GM23338 (cell line): ENCODE measurements at regions not wholly inside any gene's neighbourhood (a gene's known extent, or its start where the extent isn't known, plus 50 kb on each side); places are given as distances from the start of the nearest gene placed in this dataset.

Experiments used
- ATAC-seq: fragments of 200-7000 bp; cut with Tn5 transposase; 3 replicates; pipeline ENCODE4 v1.9.1; 2020
- DNase-seq: peaks from one replicate; pipeline ENCODE4 v3.0.0-alpha.2; 2015; ENCODE audit warnings: low spot score
- H2AFZ ChIP-seq: fragments of 200-600 bp; sonication (generic); 2 replicates; pipeline ENCODE4 v1.8.0; 2016; ENCODE audit warnings: antibody characterized with exemption, mild to moderate bottlenecking, moderate library complexity
- H3F3A ChIP-seq: fragments of 200-600 bp; sonication (generic); replicated peaks from 2 replicates; pipeline ENCODE4 v1.8.0; 2017; ENCODE audit warnings: antibody characterized with exemption, mixed run types, low read depth
- H3K27ac ChIP-seq: fragments of 200-600 bp; sonication (generic); 2 replicates; pipeline ENCODE4 v1.6.1; 2016; ENCODE audit warnings: low read depth
- H3K27me3 ChIP-seq: fragments of 200-600 bp; sonication (generic); 2 replicates; pipeline ENCODE4 v1.8.0; 2016; ENCODE audit warnings: mild to moderate bottlenecking, mixed run types, moderate library complexity; ENCODE audit not compliant: insufficient read depth
- H3K36me3 ChIP-seq: fragments of 200-600 bp; sonication (generic); 2 replicates; pipeline ENCODE4 v1.8.0; 2016; ENCODE audit warnings: mild to moderate bottlenecking; ENCODE audit not compliant: insufficient read depth
- H3K4me1 ChIP-seq: fragments of 200-600 bp; sonication (generic); 2 replicates; pipeline ENCODE4 v1.8.0; 2016; ENCODE audit warnings: mild to moderate bottlenecking, moderate library complexity; ENCODE audit not compliant: insufficient read depth
- H3K4me2 ChIP-seq: fragments of 200-600 bp; sonication (generic); 2 replicates; pipeline ENCODE4 v1.7.1; 2017; ENCODE audit warnings: mixed run types
- H3K4me3 ChIP-seq: fragments of 200-600 bp; sonication (generic); 2 replicates; pipeline ENCODE4 v1.6.1; 2016; ENCODE audit warnings: mixed run types
- H3K79me2 ChIP-seq: fragments of 200-600 bp; sonication (generic); replicated peaks from 2 replicates; pipeline ENCODE4 v1.8.0; 2017; ENCODE audit warnings: mild to moderate bottlenecking; ENCODE audit not compliant: insufficient read depth
- H3K9me2 ChIP-seq: fragments of 200-600 bp; sonication (generic); 2 replicates; pipeline ENCODE4 v1.8.0; 2017; ENCODE audit not compliant: insufficient read depth
- H4K20me1 ChIP-seq: fragments of 200-600 bp; sonication (generic); replicated peaks from 2 replicates; pipeline ENCODE4 v1.8.0; 2017; ENCODE audit warnings: mild to moderate bottlenecking; ENCODE audit not compliant: insufficient read depth
- H3K27ac Mint-ChIP-seq: 2 replicates; pipeline ENCODE4 v1.8.0; 2020; ENCODE audit warnings: inconsistent platforms, mild to moderate bottlenecking, moderate library complexity, mixed read lengths
- H3K27me3 Mint-ChIP-seq: 3 replicates; pipeline ENCODE4 v1.8.0; 2022; ENCODE audit warnings: low read depth, mild to moderate bottlenecking, moderate library complexity, mixed read lengths, inconsistent platforms; ENCODE audit not compliant: insufficient read depth, poor library complexity
- H3K36me3 Mint-ChIP-seq: 3 replicates; pipeline ENCODE4 v1.8.0; 2021; ENCODE audit warnings: low read depth, mild to moderate bottlenecking, inconsistent platforms, moderate library complexity, mixed read lengths
- H3K4me1 Mint-ChIP-seq: 3 replicates; pipeline ENCODE4 v1.8.0; 2020; ENCODE audit warnings: mild to moderate bottlenecking, inconsistent platforms, mixed read lengths
- H3K4me3 Mint-ChIP-seq: 3 replicates; pipeline ENCODE4 v1.8.0; 2021; ENCODE audit warnings: moderate library complexity, mild to moderate bottlenecking, inconsistent platforms, mixed read lengths
- H3K9me3 Mint-ChIP-seq: 3 replicates; pipeline ENCODE4 v1.8.0; 2020; ENCODE audit warnings: moderate library complexity, mild to moderate bottlenecking, inconsistent platforms, mixed read lengths
- CREB1 ChIP-seq: fragments of 250-450 bp; sonication (Bioruptor Pico); IDR thresholded peaks from 2 replicates; pipeline ENCODE4 v1.5.0; 2020; ENCODE audit warnings: low read depth, mild to moderate bottlenecking, moderate library complexity
- EZH2phosphoT487 ChIP-seq: fragments of 200-600 bp; sonication (generic); IDR thresholded peaks from one replicate; pipeline ENCODE4 v1.8.1; 2018; ENCODE audit warnings: antibody characterized with exemption; ENCODE audit not compliant: unreplicated experiment
- NANOG ChIP-seq: IDR thresholded peaks from 2 replicates; pipeline ENCODE4 v1.6.1; 2016; ENCODE audit warnings: antibody characterized with exemption, borderline replicate concordance
- POLR2AphosphoS5 ChIP-seq: IDR thresholded peaks from 2 replicates; pipeline ENCODE4 v1.6.1; 2016; ENCODE audit warnings: antibody characterized with exemption, low read depth
- STAT1 ChIP-seq: IDR thresholded peaks from one replicate; pipeline ENCODE4 v1.6.1; 2016; ENCODE audit warnings: antibody characterized with exemption; ENCODE audit not compliant: unreplicated experiment
- ZNF331 ChIP-seq: fragments of 250-450 bp; sonication (Bioruptor Pico); IDR thresholded peaks from 2 replicates; pipeline ENCODE4 v1.5.0; 2020; ENCODE audit warnings: low read depth, mild to moderate bottlenecking, moderate library complexity
- ZNF462 ChIP-seq: fragments of 250-450 bp; sonication (Bioruptor Pico); IDR thresholded peaks from 2 replicates; pipeline ENCODE4 v1.5.0; 2020; ENCODE audit warnings: mild to moderate bottlenecking, moderate library complexity

- TF ChIP-seq CREB1 (CRISPR knock-in tag) (no peak), STAT1 (no peak), EZH2phosphoT487 (no peak), POLR2AphosphoS5 (no peak), NANOG (no peak), ZNF462 (CRISPR knock-in tag) (no peak)
Observed at GRCh38 chr7:109986701-109987100, 1104.2 kb upstream of the LRRN3 start (continued).

- Mint-ChIP-seq H3K9me3 (no peaks in the 10 kb centered on the region), H3K36me3 (no peaks in the 10 kb centered on the region), H3K27me3 (no peaks in the 10 kb centered on the region), H3K27ac (no peak overlapping the region), H3K4me1 (0 out of 3 replicates have a peak, but pooled peaks cover 2% of the 10 kb centered on the region), H3K4me3 (no peak overlapping the region)
- H3K4me3 ChIP-seq = no peak overlapping the region
- H4K20me1 ChIP-seq = no peaks in the 10 kb centered on the region
- no peak overlapping the region for H3K27ac ChIP-seq
- no peak overlapping the region for H3K4me2 ChIP-seq
- peaks cover 4% of the 10 kb centered on the region; the same call in 1 of the 2 replicates for H3K9me2 ChIP-seq
- no peaks in the 10 kb centered on the region for H3K4me1 ChIP-seq
- no peak for TF ChIP-seq ZNF331
- no peaks in the 10 kb centered on the region for H3F3A ChIP-seq
- H2AFZ ChIP-seq = no peak overlapping the region
- H3K27me3 ChIP-seq = no peaks in the 10 kb centered on the region
- H3K36me3 ChIP-seq = no peaks in the 10 kb centered on the region
- ATAC-seq = no peak
- H3K79me2 ChIP-seq = no peaks in the 10 kb centered on the region
- DNase-seq = no peak
Observed at GRCh38 chr7:109996411-109996810, 1094.5 kb upstream of the LRRN3 start.
